GM23338 (cell line): ENCODE measurements at regions not wholly inside any gene's neighbourhood (a gene's known extent, or its start where the extent isn't known, plus 50 kb on each side); places are given as distances from the start of the nearest gene placed in this dataset.

Source experiments
- ATAC-seq: fragments of 200-7000 bp; cut with Tn5 transposase; 3 replicates; pipeline ENCODE4 v1.9.1; 2020
- DNase-seq: peaks from one replicate; pipeline ENCODE4 v3.0.0-alpha.2; 2015; ENCODE audit warnings: low spot score
- H2AFZ ChIP-seq: fragments of 200-600 bp; sonication (generic); 2 replicates; pipeline ENCODE4 v1.8.0; 2016; ENCODE audit warnings: antibody characterized with exemption, mild to moderate bottlenecking, moderate library complexity
- H3F3A ChIP-seq: fragments of 200-600 bp; sonication (generic); replicated peaks from 2 replicates; pipeline ENCODE4 v1.8.0; 2017; ENCODE audit warnings: antibody characterized with exemption, mixed run types, low read depth
- H3K27ac ChIP-seq: fragments of 200-600 bp; sonication (generic); 2 replicates; pipeline ENCODE4 v1.6.1; 2016; ENCODE audit warnings: low read depth
- H3K27me3 ChIP-seq: fragments of 200-600 bp; sonication (generic); 2 replicates; pipeline ENCODE4 v1.8.0; 2016; ENCODE audit warnings: mild to moderate bottlenecking, mixed run types, moderate library complexity; ENCODE audit not compliant: insufficient read depth
- H3K36me3 ChIP-seq: fragments of 200-600 bp; sonication (generic); 2 replicates; pipeline ENCODE4 v1.8.0; 2016; ENCODE audit warnings: mild to moderate bottlenecking; ENCODE audit not compliant: insufficient read depth
- H3K4me1 ChIP-seq: fragments of 200-600 bp; sonication (generic); 2 replicates; pipeline ENCODE4 v1.8.0; 2016; ENCODE audit warnings: mild to moderate bottlenecking, moderate library complexity; ENCODE audit not compliant: insufficient read depth
- H3K4me2 ChIP-seq: fragments of 200-600 bp; sonication (generic); 2 replicates; pipeline ENCODE4 v1.7.1; 2017; ENCODE audit warnings: mixed run types
- H3K4me3 ChIP-seq: fragments of 200-600 bp; sonication (generic); 2 replicates; pipeline ENCODE4 v1.6.1; 2016; ENCODE audit warnings: mixed run types
- H3K79me2 ChIP-seq: fragments of 200-600 bp; sonication (generic); replicated peaks from 2 replicates; pipeline ENCODE4 v1.8.0; 2017; ENCODE audit warnings: mild to moderate bottlenecking; ENCODE audit not compliant: insufficient read depth
- H3K9me2 ChIP-seq: fragments of 200-600 bp; sonication (generic); 2 replicates; pipeline ENCODE4 v1.8.0; 2017; ENCODE audit not compliant: insufficient read depth
- H4K20me1 ChIP-seq: fragments of 200-600 bp; sonication (generic); replicated peaks from 2 replicates; pipeline ENCODE4 v1.8.0; 2017; ENCODE audit warnings: mild to moderate bottlenecking; ENCODE audit not compliant: insufficient read depth
- H3K27ac Mint-ChIP-seq: 2 replicates; pipeline ENCODE4 v1.8.0; 2020; ENCODE audit warnings: inconsistent platforms, mild to moderate bottlenecking, moderate library complexity, mixed read lengths
- H3K27me3 Mint-ChIP-seq: 3 replicates; pipeline ENCODE4 v1.8.0; 2022; ENCODE audit warnings: low read depth, mild to moderate bottlenecking, moderate library complexity, mixed read lengths, inconsistent platforms; ENCODE audit not compliant: insufficient read depth, poor library complexity
- H3K36me3 Mint-ChIP-seq: 3 replicates; pipeline ENCODE4 v1.8.0; 2021; ENCODE audit warnings: low read depth, mild to moderate bottlenecking, inconsistent platforms, moderate library complexity, mixed read lengths
- H3K4me1 Mint-ChIP-seq: 3 replicates; pipeline ENCODE4 v1.8.0; 2020; ENCODE audit warnings: mild to moderate bottlenecking, inconsistent platforms, mixed read lengths
- H3K4me3 Mint-ChIP-seq: 3 replicates; pipeline ENCODE4 v1.8.0; 2021; ENCODE audit warnings: moderate library complexity, mild to moderate bottlenecking, inconsistent platforms, mixed read lengths
- H3K9me3 Mint-ChIP-seq: 3 replicates; pipeline ENCODE4 v1.8.0; 2020; ENCODE audit warnings: moderate library complexity, mild to moderate bottlenecking, inconsistent platforms, mixed read lengths
- CREB1 ChIP-seq: fragments of 250-450 bp; sonication (Bioruptor Pico); IDR thresholded peaks from 2 replicates; pipeline ENCODE4 v1.5.0; 2020; ENCODE audit warnings: low read depth, mild to moderate bottlenecking, moderate library complexity
- EZH2 ChIP-seq: fragments of 200-600 bp; sonication (generic); IDR thresholded peaks from one replicate; pipeline ENCODE4 v1.8.0; 2017; ENCODE audit warnings: antibody characterized with exemption, mild to moderate bottlenecking, low read depth; ENCODE audit not compliant: unreplicated experiment
- EZH2phosphoT487 ChIP-seq: fragments of 200-600 bp; sonication (generic); IDR thresholded peaks from one replicate; pipeline ENCODE4 v1.8.1; 2018; ENCODE audit warnings: antibody characterized with exemption; ENCODE audit not compliant: unreplicated experiment
- JUNB ChIP-seq: IDR thresholded peaks from one replicate; pipeline ENCODE4 v1.6.1; 2016; ENCODE audit warnings: antibody characterized with exemption; ENCODE audit not compliant: unreplicated experiment
- NANOG ChIP-seq: IDR thresholded peaks from 2 replicates; pipeline ENCODE4 v1.6.1; 2016; ENCODE audit warnings: antibody characterized with exemption, borderline replicate concordance
- POLR2AphosphoS5 ChIP-seq: IDR thresholded peaks from 2 replicates; pipeline ENCODE4 v1.6.1; 2016; ENCODE audit warnings: antibody characterized with exemption, low read depth
- STAT1 ChIP-seq: IDR thresholded peaks from one replicate; pipeline ENCODE4 v1.6.1; 2016; ENCODE audit warnings: antibody characterized with exemption; ENCODE audit not compliant: unreplicated experiment
- ZNF114 ChIP-seq: fragments of 250-450 bp; sonication (Bioruptor Pico); IDR thresholded peaks from 2 replicates; pipeline ENCODE4 v1.5.0; 2020; ENCODE audit warnings: mild to moderate bottlenecking, moderate library complexity
- ZNF331 ChIP-seq: fragments of 250-450 bp; sonication (Bioruptor Pico); IDR thresholded peaks from 2 replicates; pipeline ENCODE4 v1.5.0; 2020; ENCODE audit warnings: low read depth, mild to moderate bottlenecking, moderate library complexity
- TF ChIP-seq, protein P1 (sequence below): IDR thresholded peaks from 2 replicates; pipeline ENCODE4 v1.6.1; 2016; ENCODE audit warnings: antibody characterized with exemption
- TF ChIP-seq, protein P2 (sequence below), 2 experiments: fragments of 200-600 bp in 1 of 2; sonication (generic) in 1 of 2; conservative IDR thresholded peaks; 2 replicates each; pipeline versions ENCODE4 v1.5.1 to v1.6.1; 2016 to 2017; ENCODE audit warnings: antibody characterized with exemption in 2 of 2, low read depth in 2 of 2, mild to moderate bottlenecking in 2 of 2, moderate library complexity in 1 of 2
- TF ChIP-seq, protein P3 (sequence below): fragments of 250-450 bp; sonication (Bioruptor Pico); IDR thresholded peaks from 2 replicates; pipeline ENCODE4 v1.5.0; 2020; ENCODE audit warnings: mild to moderate bottlenecking, moderate library complexity
- TF ChIP-seq, protein P4 (sequence below): IDR thresholded peaks from one replicate; pipeline ENCODE4 v1.6.1; 2018; ENCODE audit warnings: antibody characterized with exemption; ENCODE audit not compliant: unreplicated experiment

DNA sequence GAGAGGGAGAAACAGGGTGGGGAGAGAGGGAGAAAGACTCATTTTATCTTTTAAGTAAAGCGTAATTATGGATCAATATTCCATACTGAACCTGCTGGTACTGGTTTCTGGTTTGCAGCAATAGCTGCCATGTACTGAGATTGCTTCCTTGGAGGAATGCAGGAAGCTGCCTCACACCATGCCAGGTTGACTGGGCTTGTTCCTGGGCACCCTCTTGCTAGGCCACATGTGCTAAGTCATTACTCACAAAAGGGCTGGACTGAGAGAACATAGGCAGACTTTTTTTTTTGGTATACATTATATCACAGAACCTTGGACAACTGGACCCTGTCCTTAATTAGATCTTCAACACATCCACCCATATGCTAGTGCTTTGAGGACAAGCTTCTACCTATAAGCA, 193.4 kb downstream of the ZNF621 start:
- Histone ChIP-seq H3K4me2 (no peak overlapping the region), H3K27me3 (no peaks in the 10 kb centered on the region), H3K79me2 (no peaks in the 10 kb centered on the region), H3K36me3 (no peaks in the 10 kb centered on the region), H3K4me3 (no peak overlapping the region), H3K27ac (no peak overlapping the region), H3K4me1 (no peaks in the 10 kb centered on the region), H4K20me1 (no peaks in the 10 kb centered on the region), H3K9me2 (no peaks in the 10 kb centered on the region), H2AFZ (0 out of 2 replicates have a peak overlapping the region, but pooled peaks have one; percentile 25), H3F3A (no peaks in the 10 kb centered on the region)
- H3K27me3 Mint-ChIP-seq: peaks cover 6% of the 10 kb centered on the region
- H3K36me3 Mint-ChIP-seq: no peaks in the 10 kb centered on the region
- no peak overlapping the region for H3K27ac Mint-ChIP-seq
- no peak for ATAC-seq
- DNase-seq: no peak
- TF ChIP-seq, protein P1, sequence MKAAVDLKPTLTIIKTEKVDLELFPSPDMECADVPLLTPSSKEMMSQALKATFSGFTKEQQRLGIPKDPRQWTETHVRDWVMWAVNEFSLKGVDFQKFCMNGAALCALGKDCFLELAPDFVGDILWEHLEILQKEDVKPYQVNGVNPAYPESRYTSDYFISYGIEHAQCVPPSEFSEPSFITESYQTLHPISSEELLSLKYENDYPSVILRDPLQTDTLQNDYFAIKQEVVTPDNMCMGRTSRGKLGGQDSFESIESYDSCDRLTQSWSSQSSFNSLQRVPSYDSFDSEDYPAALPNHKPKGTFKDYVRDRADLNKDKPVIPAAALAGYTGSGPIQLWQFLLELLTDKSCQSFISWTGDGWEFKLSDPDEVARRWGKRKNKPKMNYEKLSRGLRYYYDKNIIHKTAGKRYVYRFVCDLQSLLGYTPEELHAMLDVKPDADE: no peak
- TF ChIP-seq, protein P2, sequence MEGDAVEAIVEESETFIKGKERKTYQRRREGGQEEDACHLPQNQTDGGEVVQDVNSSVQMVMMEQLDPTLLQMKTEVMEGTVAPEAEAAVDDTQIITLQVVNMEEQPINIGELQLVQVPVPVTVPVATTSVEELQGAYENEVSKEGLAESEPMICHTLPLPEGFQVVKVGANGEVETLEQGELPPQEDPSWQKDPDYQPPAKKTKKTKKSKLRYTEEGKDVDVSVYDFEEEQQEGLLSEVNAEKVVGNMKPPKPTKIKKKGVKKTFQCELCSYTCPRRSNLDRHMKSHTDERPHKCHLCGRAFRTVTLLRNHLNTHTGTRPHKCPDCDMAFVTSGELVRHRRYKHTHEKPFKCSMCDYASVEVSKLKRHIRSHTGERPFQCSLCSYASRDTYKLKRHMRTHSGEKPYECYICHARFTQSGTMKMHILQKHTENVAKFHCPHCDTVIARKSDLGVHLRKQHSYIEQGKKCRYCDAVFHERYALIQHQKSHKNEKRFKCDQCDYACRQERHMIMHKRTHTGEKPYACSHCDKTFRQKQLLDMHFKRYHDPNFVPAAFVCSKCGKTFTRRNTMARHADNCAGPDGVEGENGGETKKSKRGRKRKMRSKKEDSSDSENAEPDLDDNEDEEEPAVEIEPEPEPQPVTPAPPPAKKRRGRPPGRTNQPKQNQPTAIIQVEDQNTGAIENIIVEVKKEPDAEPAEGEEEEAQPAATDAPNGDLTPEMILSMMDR (conservative IDR thresholded peaks at IDR 0.05; ENCODE audit: low read depth in 2 of 2): no peak
- TF ChIP-seq, protein P3, sequence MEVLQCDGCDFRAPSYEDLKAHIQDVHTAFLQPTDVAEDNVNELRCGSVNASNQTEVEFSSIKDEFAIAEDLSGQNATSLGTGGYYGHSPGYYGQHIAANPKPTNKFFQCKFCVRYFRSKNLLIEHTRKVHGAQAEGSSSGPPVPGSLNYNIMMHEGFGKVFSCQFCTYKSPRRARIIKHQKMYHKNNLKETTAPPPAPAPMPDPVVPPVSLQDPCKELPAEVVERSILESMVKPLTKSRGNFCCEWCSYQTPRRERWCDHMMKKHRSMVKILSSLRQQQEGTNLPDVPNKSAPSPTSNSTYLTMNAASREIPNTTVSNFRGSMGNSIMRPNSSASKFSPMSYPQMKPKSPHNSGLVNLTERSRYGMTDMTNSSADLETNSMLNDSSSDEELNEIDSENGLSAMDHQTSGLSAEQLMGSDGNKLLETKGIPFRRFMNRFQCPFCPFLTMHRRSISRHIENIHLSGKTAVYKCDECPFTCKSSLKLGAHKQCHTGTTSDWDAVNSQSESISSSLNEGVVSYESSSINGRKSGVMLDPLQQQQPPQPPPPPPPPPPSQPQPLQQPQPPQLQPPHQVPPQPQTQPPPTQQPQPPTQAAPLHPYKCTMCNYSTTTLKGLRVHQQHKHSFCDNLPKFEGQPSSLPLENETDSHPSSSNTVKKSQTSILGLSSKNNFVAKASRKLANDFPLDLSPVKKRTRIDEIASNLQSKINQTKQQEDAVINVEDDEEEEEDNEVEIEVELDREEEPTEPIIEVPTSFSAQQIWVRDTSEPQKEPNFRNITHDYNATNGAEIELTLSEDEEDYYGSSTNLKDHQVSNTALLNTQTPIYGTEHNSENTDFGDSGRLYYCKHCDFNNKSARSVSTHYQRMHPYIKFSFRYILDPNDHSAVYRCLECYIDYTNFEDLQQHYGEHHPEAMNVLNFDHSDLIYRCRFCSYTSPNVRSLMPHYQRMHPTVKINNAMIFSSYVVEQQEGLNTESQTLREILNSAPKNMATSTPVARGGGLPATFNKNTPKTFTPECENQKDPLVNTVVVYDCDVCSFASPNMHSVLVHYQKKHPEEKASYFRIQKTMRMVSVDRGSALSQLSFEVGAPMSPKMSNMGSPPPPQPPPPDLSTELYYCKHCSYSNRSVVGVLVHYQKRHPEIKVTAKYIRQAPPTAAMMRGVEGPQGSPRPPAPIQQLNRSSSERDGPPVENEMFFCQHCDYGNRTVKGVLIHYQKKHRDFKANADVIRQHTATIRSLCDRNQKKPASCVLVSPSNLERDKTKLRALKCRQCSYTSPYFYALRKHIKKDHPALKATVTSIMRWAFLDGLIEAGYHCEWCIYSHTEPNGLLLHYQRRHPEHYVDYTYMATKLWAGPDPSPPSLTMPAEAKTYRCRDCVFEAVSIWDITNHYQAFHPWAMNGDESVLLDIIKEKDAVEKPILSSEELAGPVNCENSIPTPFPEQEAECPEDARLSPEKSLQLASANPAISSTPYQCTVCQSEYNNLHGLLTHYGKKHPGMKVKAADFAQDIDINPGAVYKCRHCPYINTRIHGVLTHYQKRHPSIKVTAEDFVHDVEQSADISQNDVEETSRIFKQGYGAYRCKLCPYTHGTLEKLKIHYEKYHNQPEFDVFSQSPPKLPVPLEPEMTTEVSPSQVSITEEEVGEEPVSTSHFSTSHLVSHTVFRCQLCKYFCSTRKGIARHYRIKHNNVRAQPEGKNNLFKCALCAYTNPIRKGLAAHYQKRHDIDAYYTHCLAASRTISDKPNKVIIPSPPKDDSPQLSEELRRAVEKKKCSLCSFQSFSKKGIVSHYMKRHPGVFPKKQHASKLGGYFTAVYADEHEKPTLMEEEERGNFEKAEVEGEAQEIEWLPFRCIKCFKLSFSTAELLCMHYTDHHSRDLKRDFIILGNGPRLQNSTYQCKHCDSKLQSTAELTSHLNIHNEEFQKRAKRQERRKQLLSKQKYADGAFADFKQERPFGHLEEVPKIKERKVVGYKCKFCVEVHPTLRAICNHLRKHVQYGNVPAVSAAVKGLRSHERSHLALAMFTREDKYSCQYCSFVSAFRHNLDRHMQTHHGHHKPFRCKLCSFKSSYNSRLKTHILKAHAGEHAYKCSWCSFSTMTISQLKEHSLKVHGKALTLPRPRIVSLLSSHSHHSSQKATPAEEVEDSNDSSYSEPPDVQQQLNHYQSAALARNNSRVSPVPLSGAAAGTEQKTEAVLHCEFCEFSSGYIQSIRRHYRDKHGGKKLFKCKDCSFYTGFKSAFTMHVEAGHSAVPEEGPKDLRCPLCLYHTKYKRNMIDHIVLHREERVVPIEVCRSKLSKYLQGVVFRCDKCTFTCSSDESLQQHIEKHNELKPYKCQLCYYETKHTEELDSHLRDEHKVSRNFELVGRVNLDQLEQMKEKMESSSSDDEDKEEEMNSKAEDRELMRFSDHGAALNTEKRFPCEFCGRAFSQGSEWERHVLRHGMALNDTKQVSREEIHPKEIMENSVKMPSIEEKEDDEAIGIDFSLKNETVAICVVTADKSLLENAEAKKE (CRISPR knock-in tag): no peak
- TF ChIP-seq POLR2AphosphoS5: no peak
- TF ChIP-seq CREB1 (CRISPR knock-in tag): no peak
- no peak for TF ChIP-seq ZNF114 (CRISPR knock-in tag)
- no peak for TF ChIP-seq EZH2phosphoT487
- no peak for TF ChIP-seq JUNB
- TF ChIP-seq ZNF331 (CRISPR knock-in tag): no peak
- TF ChIP-seq EZH2: no peak
- TF ChIP-seq STAT1: no peak
- no peak for TF ChIP-seq NANOG
- TF ChIP-seq, protein P4, sequence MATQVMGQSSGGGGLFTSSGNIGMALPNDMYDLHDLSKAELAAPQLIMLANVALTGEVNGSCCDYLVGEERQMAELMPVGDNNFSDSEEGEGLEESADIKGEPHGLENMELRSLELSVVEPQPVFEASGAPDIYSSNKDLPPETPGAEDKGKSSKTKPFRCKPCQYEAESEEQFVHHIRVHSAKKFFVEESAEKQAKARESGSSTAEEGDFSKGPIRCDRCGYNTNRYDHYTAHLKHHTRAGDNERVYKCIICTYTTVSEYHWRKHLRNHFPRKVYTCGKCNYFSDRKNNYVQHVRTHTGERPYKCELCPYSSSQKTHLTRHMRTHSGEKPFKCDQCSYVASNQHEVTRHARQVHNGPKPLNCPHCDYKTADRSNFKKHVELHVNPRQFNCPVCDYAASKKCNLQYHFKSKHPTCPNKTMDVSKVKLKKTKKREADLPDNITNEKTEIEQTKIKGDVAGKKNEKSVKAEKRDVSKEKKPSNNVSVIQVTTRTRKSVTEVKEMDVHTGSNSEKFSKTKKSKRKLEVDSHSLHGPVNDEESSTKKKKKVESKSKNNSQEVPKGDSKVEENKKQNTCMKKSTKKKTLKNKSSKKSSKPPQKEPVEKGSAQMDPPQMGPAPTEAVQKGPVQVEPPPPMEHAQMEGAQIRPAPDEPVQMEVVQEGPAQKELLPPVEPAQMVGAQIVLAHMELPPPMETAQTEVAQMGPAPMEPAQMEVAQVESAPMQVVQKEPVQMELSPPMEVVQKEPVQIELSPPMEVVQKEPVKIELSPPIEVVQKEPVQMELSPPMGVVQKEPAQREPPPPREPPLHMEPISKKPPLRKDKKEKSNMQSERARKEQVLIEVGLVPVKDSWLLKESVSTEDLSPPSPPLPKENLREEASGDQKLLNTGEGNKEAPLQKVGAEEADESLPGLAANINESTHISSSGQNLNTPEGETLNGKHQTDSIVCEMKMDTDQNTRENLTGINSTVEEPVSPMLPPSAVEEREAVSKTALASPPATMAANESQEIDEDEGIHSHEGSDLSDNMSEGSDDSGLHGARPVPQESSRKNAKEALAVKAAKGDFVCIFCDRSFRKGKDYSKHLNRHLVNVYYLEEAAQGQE: no peak
- H3K4me1 Mint-ChIP-seq: no peaks in the 10 kb centered on the region; the same call in 1 of the 3 replicates
- H3K9me3 Mint-ChIP-seq: no peaks in the 10 kb centered on the region
- H3K4me3 Mint-ChIP-seq: no peak overlapping the region
